ENCODE measurements at regions not wholly inside any gene's neighbourhood (a gene's known extent, or its start where the extent isn't known, plus 50 kb on each side); places are given as distances from the start of the nearest gene placed in this dataset.

DNA sequence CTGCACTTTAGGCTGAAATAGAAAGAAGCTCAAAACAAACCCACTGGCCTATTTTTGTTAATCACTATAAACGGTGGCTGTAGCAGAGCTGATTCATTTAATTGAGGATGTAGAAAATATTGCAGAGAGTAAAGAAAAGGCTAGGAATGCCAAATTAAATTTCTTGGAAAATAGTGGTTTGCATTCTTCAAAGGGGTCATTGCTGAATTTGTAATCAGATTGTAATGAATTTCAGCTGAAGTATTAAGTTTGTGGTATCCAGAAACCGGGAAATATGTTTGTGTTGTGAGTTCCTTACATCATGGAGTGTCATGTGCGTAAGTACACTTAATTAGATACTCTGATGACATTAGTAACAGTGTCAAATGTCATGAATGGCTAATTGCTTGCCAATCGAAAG lies 203.0 kb downstream of the SAMD5 start:
- no peak for DNase-seq (ENCODE audit: low read depth in 4 of 4, low spot score in 2 of 4)

GRCh38 chr6:147712841-147713240 lies 204.4 kb downstream of the SAMD5 start:
- no peak for DNase-seq (ENCODE audit: low read depth in 4 of 4, low spot score in 2 of 4)

- DNase-seq (ENCODE audit: low read depth in 4 of 4, low spot score in 2 of 4): no peak
Measured at GRCh38 chr6:147715035-147715434, 206.5 kb downstream of the SAMD5 start.

- DNase-seq (ENCODE audit: low read depth in 4 of 4, low spot score in 2 of 4): no peak
Measured at GRCh38 chr6:147716434-147716833, 207.9 kb downstream of the SAMD5 start.

DNA sequence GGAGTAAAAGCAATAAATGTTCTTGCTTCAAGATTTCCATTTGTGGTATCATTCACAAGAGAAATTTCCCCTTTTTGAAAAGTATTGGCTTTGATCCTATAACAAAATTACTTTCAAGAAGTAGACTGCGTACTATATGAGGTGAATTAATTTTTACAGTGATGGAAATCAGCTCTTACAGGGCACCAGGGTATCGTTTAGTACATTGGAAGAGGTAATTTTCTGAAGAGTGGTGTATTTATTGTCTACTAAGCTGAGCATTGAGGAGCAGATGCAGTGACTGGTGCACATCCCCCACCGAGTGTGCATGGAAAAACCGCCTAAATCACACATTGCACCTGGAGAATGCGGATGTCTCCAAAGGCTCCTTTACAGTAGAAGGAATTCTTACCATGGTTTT lies 209.5 kb downstream of the SAMD5 start:
- no peak for DNase-seq (ENCODE audit: low read depth in 4 of 4, low spot score in 2 of 4)

DNA sequence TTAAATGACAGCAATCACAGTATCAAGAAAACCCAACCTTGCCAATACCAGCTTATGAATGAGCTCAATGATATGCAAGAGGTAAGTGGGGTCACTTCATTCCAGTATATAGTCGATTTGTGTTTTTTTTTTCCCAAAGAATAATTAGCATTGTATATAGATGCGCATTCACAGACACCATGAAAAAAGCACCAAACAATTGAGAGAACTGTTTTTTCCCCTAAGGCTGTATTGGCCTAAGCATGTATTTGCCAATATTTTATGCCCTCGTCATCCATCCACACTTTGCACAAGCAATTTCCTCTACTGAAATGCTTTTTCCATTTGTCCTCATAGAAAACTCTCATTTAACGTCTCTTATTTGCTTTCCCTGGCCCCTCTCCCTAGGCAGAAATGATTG lies 213.7 kb downstream of the SAMD5 start:
- DNase-seq (ENCODE audit: low read depth in 4 of 4, low spot score in 2 of 4): no peak

DNA sequence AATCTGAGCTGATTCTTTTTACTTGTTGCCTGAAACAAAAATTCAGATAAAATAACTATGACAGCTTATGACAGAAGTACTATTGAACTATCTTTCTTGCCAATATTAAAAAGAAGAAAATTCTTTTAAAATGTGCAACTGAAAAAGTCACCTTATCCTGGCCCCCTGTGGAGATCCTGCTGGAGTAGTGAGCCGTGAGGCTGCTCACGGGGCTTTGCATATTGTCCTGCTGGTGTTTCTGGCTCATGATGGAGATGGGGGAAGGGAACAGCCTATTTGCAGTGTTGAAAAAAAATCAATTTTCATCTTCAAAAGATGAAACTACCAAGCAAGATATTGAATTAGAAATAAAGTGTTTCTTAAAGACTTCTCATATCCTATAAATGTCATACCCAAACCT lies 216.0 kb downstream of the SAMD5 start:
- no peak for DNase-seq (ENCODE audit: low read depth in 4 of 4, low spot score in 2 of 4)

DNA sequence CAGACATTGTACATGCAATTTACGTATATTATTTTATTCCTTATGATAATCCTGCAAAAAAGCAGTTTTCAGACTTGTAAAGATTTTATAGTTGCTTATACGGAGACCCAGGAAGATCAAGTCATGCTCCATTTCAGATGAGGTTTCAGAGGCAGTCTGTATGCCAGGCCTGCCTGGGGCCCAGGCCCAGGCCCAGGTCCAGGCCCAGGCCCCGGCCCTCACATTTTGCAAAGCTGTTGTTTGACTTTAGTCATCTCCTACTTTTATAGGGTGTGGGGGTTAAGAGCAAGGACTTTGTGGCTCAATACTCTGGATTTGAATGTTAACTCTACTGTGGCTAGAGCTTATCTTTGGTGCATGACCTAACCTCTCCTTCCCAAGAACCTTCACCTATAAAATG lies 217.9 kb downstream of the SAMD5 start:
- no peak for DNase-seq (ENCODE audit: low read depth in 4 of 4, low spot score in 2 of 4)

DNA sequence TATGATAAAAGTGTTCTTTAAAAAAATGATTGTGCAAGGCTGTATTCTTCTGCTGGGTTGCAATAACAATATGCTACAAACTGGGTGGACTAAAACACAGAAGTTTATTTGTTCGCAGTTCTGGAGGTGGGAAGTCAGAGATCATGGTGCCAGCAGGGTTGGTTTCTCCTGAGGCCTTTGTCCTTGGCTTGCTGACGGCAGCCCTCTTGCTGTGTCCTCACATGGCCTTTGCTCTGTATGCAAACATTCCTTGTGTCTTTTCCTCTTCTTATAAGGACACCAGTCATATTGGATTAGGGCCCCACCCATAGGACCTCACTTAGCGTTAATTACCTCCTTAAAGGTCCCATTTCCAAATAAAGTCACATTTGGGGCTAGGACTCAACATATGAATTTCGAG lies 220.4 kb downstream of the SAMD5 start:
- no peak for DNase-seq (ENCODE audit: low read depth in 4 of 4, low spot score in 2 of 4)

DNA sequence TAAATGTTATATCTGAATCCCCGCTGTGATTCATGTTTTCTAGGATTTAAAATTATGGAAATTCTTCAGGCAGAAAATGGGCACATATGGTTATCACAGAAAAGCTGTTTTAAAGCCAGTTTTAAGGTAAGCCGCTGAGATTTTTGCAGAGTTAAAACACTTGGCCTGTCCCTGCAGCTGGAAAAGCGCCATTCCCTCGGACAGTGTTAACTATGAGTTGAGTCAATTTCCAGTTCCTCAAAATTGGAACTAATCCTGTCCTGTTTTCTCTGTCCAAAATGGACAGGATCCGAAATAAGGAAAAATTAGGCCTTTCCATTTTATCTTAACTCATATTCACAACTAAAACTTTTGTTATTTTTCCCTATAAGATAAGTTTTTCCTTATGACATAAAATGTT lies 225.2 kb downstream of the SAMD5 start:
- no peak for DNase-seq (ENCODE audit: low read depth in 4 of 4, low spot score in 2 of 4)

DNA sequence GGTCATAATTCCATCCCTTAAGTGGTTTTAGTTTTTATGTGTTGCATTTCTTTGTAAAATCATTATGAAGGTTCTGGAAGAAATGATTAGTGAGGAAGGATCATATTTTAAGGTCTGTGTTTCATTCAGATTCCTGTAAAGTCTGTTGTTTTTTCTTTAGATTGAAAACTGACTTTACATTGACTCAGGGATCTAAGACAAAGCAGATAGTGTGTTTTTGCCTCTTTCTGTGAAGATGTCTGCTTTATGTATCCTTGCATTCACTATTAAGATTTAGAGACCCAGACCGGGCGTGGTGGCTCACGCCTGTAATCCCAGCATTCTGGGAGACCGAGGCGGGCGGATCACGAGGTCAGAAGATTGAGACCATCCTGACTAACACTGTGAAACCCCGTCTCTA lies 225.7 kb downstream of the SAMD5 start:
- no peak for DNase-seq (ENCODE audit: low read depth in 4 of 4, low spot score in 2 of 4)

DNA sequence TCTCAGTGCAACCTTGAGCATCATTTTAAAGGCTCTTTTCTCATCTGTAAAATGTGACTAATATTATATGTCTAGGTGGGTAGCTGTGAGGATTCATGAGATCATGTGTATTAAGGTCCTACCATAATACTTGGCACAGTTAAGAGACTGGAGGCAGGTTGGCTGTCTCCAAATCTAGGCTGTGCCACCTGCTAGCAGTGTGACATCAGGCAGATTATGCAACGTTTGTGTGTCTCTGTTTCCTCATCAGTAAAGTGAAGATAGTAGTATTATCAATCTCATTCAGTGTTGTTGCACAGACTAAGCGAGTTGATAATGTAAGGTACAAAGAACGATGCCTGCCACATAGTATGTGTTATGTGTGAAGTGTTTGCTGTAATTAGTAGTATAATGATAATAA lies 227.4 kb downstream of the SAMD5 start:
- no peak for DNase-seq (ENCODE audit: low read depth in 4 of 4, low spot score in 2 of 4)

- DNase-seq (ENCODE audit: low read depth in 4 of 4, low spot score in 2 of 4): no peak
Measured at GRCh38 chr6:147737115-147737514, 228.6 kb downstream of the SAMD5 start.

DNA sequence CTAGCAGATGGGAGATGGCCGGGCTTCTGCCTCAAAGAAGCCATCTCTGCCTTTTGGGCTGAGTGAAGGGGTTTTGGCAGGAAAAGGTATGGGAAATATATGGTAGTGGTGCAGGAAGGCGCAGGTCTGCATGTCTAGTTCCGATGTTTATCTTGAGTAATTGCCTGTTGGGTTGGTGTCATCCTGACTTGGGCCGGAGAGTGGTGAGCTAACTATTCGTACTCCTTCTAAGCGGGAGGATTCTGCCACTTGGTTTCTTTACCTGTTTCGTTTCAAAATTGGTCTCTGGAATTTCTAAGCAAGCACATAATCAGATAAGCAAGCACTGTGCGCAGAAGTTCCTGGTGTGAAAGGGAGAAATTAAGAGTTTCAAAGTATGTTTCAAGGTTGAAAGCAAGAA lies 229.6 kb downstream of the SAMD5 start:
- DNase-seq (ENCODE audit: low read depth in 4 of 4, low spot score in 2 of 4): no peak

DNA sequence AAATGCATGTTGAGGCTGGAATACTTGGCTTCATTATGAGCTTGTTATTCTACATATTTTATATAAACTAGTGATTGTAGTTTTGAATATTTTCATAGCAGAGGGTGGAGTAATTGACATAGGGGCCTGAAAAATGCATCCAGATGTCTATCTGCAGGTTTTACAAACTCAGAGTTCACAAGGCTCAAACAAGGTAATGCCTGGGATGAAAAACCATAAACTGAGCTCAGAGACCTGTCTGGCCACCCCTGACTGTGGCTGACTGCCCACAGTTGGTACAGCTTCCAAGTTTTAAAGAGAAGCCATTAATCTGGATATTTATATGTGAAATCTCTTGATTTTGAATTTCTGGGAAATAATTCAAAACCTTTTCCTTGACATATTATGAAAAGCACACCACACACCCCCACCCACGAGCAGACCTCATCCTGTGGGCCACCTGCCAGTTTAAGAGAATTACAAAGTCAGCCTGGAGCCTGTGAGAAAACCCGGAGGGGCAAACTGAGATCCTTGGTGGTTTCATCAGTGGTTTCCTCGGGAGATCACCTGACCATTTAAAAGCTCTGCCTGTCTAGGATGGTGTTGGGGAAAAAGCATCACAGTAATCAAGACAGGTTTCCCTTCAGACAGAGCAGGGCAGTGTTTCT lies 230.1 kb downstream of the SAMD5 start:
- DNase-seq (ENCODE audit: low read depth in 4 of 4, low spot score in 2 of 4): no peak

DNA sequence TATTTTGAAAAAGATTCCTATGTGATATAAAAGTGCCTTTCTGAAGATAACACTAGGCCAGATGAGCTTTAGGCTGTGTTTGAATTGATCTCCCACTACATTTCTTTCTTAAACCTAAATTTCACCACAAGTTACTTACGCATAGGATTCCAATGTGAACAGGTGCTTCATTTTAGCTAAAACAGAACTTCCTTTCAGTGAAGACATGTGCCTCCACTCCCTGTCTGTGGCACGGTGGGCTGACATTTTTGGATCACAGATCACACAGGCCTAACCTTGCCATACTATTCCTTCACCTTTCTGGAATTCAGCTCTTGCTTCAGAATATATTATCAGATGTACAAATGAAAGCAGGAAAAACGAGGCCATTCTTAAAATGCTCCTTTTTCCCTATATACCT lies 231.8 kb downstream of the SAMD5 start:
- DNase-seq (ENCODE audit: low read depth in 4 of 4, low spot score in 2 of 4): no peak

DNA sequence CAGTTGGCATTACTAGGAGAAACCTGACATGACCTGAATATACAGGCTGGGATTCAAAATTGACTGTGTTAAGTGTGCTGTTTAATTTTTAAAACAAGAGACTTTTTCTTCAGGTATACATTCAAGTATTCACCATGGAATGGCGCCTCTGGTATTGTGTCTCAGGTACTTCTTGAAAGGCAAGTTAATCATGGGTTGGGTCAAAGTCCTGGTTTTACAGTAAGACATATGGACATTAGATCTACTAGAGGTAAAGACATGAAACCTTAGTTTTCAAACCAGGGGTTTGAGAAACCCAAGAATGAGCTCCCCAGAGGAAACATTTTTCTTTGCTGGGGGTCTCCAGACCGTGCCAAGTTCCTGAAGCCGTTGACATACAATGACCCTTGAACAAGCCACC lies 232.4 kb downstream of the SAMD5 start:
- no peak for DNase-seq (ENCODE audit: low read depth in 4 of 4, low spot score in 2 of 4)

DNA sequence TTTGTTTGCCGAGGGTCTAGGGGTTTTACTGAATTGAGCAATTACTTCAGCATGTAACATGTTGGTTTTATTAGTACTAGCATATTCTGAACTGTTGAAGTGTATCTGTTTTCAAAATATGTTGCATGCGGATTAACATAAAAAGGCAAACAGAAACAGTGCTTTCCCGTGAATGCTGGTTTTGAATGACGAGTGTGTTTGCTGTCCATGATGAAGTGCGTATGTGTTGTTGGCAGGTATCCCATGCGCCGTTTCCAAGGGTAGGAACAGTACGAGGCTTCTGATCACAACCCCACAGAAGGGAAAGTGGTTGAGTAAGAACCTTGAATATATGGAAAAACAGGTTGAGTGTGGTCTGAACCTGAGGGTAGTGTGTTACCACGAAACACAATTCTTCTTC lies 232.9 kb downstream of the SAMD5 start:
- DNase-seq (ENCODE audit: low read depth in 4 of 4, low spot score in 2 of 4): no peak

GRCh38 chr6:147742440-147742839 lies 233.9 kb downstream of the SAMD5 start:
- no peak for DNase-seq (ENCODE audit: low read depth in 4 of 4, low spot score in 2 of 4)

DNA sequence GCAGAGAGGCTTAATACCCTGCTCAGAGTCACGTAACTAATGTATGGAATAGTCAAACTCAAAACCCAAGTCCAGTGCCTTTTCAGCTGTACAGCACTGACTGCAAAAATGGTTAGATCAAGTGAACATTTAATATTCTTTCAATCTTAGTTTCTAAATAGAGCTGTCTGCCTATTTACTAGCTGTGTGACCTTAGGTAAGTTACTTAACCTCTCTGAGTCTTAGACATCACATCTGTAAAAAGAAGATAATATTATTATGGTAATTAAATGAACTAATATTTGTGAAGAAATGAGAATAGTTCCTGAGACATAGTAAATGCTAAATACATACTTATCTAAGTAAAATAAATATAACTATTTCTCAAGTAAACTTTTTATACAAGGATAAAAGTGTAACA lies 235.5 kb downstream of the SAMD5 start:
- no peak for DNase-seq (ENCODE audit: low read depth in 4 of 4, low spot score in 2 of 4)

- no peak for DNase-seq (ENCODE audit: low read depth in 4 of 4, low spot score in 2 of 4)
Measured at GRCh38 chr6:147749331-147749730, 240.8 kb downstream of the SAMD5 start.

- DNase-seq (ENCODE audit: low read depth in 4 of 4, low spot score in 2 of 4): no peak
Measured at GRCh38 chr6:147750413-147750812, 241.9 kb downstream of the SAMD5 start.

GRCh38 chr6:147751232-147751631 lies 242.7 kb downstream of the SAMD5 start:
- no peak for DNase-seq (ENCODE audit: low read depth in 4 of 4, low spot score in 2 of 4)

Measured in left renal cortex interstitium (tissue), 4 donors.